Pancreas (tissue), 10 donors: ENCODE measurements at regions not wholly inside any gene's neighbourhood (a gene's known extent, or its start where the extent isn't known, plus 50 kb on each side); places are given as distances from the start of the nearest gene placed in this dataset.
"Not testable (repeated sequence)": the region's sequence is repeated elsewhere in the genome, so short reads cannot be mapped to it uniquely, and the experiment has no call there.

ENCODE experiments used
- ATAC-seq, 4 donors: fragments of 200-7000 bp; cut with Tn5 transposase; one replicate each; pipeline versions ENCODE4 v1.8.0 to v1.9.1; 2020; ENCODE audit warnings: mild to moderate bottlenecking in 4 of 4, moderate library complexity in 4 of 4
- DNase-seq, 6 donors: peaks; one replicate each; pipeline ENCODE4 v3.0.0-alpha.2; 2020
- FAIRE-seq: peaks from 2 replicates; lab custom pipeline; 2012; peaks lifted over from hg19 to GRCh38; lab: Jason Lieb, UNC
- H3K27ac ChIP-seq, 4 donors: fragments of 200-600 bp; sonication (generic); 1 replicate in 3 of 4; 2 replicates in 1 of 4; pipeline versions ENCODE4 v1.5.0 to v1.8.0; 2020
- H3K27me3 ChIP-seq, 4 donors: fragments of 200-600 bp; one replicate each; pipeline ENCODE4 v1.8.0; 2021
- H3K36me3 ChIP-seq, 3 donors: fragments of 200-600 bp; sonication (generic) in 1 of 3; one replicate each; pipeline versions ENCODE4 v1.5.0 to v1.8.0; 2020 to 2021
- H3K4me1 ChIP-seq, 3 donors: fragments of 200-600 bp; one replicate each; pipeline ENCODE4 v1.8.0; 2021
- H3K4me3 ChIP-seq, 4 donors: fragments of 200-600 bp; sonication (generic) in 2 of 4; one replicate each; pipeline versions ENCODE4 v1.5.0 to v1.8.0; 2020 to 2021
- H3K9me3 ChIP-seq, 4 donors: fragments of 200-600 bp; one replicate each; pipeline ENCODE4 v1.8.0; 2021
- WGBS, 2 donors: extraction: QIAGEN DNeasy Blood & Tissue Kit; methylation state at CpG; one replicate each; pipeline ENCODE4 v1.1.7; 2013; 5-methylcytosine and 5-hydroxymethylcytosine counted together
- intact Hi-C, 3 donors: fragments of 100-400 bp; cut with DNase I; formaldehyde crosslinking; loops; one replicate each; pipeline versions ENCODE4 v1.11.1 to v1.14.2; 2022
- TF ChIP-seq, protein P1 (sequence below), 4 donors: fragments of 200-600 bp; sonication (generic) in 3 of 4; IDR thresholded peaks; one replicate each; pipeline versions ENCODE4 v1.5.0 to v1.8.0; 2021; ENCODE audit warnings: antibody characterized with exemption in 4 of 4
- donor health status: healthy with polysubstance abuse.
- donor health status: DM: no; HTN: no; CAD: no; lungs with moderate emphysema.
- donor health status: DM: no; HTN: no; CAD: no.
- donor health status: control.
- donor health status: control.
- donor health status: Bipolar disorder and iron deficiency.
- donor health status: DM: yes; HTN: yes; CAD: no.
- donor health status: DM: no; HTN: no; CAD: no.
- donor health status: DM: no; HTN: no; CAD: no.
- donor health status: DM: yes; HTN: yes; CAD: no.

DNA sequence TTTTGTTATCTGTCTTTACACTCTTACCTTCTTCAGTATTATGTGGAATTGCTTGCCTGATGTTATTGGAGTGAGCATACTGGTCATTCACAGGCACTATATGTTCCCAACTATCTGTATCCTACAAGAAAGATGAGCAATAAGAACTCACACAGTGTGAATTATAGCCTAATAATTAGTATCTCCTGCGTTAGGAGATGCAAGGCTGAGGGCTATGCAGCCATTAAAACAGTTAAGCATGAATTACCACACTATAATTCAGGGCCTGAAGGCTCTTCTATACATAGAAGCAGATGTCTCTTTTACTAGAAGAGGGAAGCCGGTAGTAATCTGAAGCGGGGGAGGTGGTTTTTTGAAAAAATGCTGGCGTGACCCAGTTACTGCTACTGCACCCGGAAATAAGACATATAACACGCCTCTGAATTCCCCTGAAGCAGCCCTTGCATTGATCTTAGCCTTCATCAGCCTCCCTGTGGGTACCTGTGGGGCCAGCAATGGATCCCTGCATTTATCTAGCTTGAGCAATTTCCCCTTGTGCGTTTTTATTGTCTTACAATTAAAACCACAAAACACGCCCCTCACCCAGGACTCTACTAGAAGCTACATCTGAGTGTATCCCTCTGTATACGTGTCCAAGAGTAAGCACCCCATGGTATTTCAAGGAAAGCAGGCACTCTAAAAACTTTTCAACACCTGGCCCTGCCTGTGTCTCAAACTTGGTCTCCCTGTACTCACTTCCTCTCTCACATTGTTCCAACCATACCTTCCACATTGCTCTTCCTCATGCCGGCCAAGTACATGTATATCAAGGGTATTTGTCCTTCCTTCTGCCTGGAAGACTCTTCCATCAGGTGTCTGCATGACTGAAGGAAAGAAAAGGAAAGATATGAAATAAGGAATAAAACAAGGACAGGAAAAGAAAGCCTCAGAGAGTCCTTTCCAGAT is 210.9 kb upstream of the ARID2 start:
- no peaks in the 10 kb centered on the region for H3K9me3 ChIP-seq
- no peak overlapping the region for H3K27ac ChIP-seq
- DNase-seq (no peak), FAIRE-seq (no peak), ATAC-seq (no peak)
- WGBS, 2 donors: 79 to 85% methylated on average over 10 of the region's 10 CpGs
- TF ChIP-seq, protein P1, sequence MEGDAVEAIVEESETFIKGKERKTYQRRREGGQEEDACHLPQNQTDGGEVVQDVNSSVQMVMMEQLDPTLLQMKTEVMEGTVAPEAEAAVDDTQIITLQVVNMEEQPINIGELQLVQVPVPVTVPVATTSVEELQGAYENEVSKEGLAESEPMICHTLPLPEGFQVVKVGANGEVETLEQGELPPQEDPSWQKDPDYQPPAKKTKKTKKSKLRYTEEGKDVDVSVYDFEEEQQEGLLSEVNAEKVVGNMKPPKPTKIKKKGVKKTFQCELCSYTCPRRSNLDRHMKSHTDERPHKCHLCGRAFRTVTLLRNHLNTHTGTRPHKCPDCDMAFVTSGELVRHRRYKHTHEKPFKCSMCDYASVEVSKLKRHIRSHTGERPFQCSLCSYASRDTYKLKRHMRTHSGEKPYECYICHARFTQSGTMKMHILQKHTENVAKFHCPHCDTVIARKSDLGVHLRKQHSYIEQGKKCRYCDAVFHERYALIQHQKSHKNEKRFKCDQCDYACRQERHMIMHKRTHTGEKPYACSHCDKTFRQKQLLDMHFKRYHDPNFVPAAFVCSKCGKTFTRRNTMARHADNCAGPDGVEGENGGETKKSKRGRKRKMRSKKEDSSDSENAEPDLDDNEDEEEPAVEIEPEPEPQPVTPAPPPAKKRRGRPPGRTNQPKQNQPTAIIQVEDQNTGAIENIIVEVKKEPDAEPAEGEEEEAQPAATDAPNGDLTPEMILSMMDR (IDR thresholded peaks at IDR 0.05): no peak
- no peaks in the 10 kb centered on the region for H3K27me3 ChIP-seq
- no peaks in the 10 kb centered on the region for H3K4me1 ChIP-seq
- no peak overlapping the region for H3K4me3 ChIP-seq
- no peaks in the 10 kb centered on the region for H3K36me3 ChIP-seq
- intact Hi-C loops: no loop called here

DNA sequence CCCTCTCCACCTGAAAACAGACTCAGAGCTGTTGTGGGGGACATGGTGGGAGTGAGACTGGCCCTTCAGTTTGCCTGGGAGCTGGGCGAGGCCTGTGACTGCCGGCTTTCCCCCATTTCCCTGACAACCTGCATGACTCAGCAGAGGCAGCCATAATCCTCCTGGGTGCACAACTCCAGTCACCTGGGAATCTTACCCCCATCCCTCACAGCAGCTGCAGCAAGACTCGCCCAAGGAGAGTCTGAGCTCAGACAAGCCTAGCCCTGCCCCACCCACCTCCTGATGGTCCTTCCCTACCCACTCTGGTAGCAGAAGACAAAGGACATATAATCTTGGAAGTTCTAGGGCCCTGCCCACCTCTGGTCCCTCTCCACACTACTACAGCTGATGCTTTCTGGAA is 207.3 kb upstream of the ARID2 start:
- WGBS, 2 donors: 90 to 95% methylated on average over 3 of the region's 3 CpGs
- Histone ChIP-seq H3K27ac (no peak overlapping the region), H3K27me3 (no peaks in the 10 kb centered on the region), H3K36me3 (no peaks in the 10 kb centered on the region), H3K4me3 (no peak overlapping the region), H3K4me1 (no peaks in the 10 kb centered on the region), H3K9me3 (no peaks in the 10 kb centered on the region)
- TF ChIP-seq, protein P1 (IDR thresholded peaks at IDR 0.05): no peak
- FAIRE-seq (no peak), DNase-seq (no peak), ATAC-seq (no peak)
- intact Hi-C loops: no loop called here

DNA sequence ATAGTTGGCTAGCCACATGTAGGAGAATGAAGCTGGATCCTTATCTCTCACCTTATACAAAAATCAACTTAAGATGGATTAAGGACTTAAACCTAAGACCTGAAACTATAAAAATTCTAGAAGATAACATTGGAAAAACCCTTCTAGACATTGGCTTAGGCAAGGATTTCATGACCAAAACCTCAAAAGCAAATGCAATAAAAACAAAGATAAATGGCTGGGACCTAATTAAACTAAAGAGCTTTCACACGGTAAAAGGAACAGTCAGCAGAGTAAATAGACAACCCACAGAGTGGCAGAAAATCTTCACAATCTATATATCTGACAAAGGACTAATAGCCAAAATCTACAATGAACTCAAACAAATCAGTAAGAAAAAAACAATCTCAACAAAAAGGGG is 202.7 kb upstream of the ARID2 start:
- FAIRE-seq: not testable (repeated sequence)

DNA sequence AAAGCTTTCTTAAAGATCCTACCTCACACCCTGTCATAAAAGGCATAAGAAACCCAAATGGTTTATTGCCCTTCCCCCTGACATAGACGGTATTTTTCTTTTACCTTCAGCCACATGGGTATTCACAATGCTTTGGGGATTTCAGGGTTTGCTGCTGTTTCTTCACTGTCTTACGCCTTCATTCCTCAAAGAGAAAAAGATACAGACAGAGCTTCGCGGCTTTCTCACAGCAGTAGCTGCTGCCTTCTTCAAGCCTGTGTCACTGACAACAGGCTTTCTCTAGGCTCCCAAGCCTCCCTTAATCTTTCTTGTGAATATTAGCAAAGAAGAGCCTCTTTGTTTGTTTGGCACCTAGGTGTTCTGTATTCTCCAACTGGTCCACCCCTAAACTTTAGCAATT is 197.4 kb upstream of the ARID2 start:
- ATAC-seq (no peak), DNase-seq (no peak), FAIRE-seq (no peak)
- 82 to 89% methylated on average over 4 of the region's 4 CpGs for WGBS, 2 donors
- Histone ChIP-seq H3K36me3 (no peaks in the 10 kb centered on the region), H3K4me1 (no peaks in the 10 kb centered on the region), H3K27me3 (no peaks in the 10 kb centered on the region), H3K27ac (no peak overlapping the region), H3K9me3 (no peaks in the 10 kb centered on the region), H3K4me3 (no peak overlapping the region)
- TF ChIP-seq, protein P1 (IDR thresholded peaks at IDR 0.05): no peak
- intact Hi-C loops: no loop called here

More for the DNA sequence above, 202.7 kb upstream of the ARID2 start:
- H3K27ac ChIP-seq, H3K27me3 ChIP-seq, ATAC-seq, H3K4me1 ChIP-seq, H3K9me3 ChIP-seq, DNase-seq, H3K4me3 ChIP-seq, H3K36me3 ChIP-seq, intact Hi-C loops: not testable (repeated sequence)
- 24 to 25% methylated on average over 1 of the region's 1 CpG for WGBS, 2 donors

DNA sequence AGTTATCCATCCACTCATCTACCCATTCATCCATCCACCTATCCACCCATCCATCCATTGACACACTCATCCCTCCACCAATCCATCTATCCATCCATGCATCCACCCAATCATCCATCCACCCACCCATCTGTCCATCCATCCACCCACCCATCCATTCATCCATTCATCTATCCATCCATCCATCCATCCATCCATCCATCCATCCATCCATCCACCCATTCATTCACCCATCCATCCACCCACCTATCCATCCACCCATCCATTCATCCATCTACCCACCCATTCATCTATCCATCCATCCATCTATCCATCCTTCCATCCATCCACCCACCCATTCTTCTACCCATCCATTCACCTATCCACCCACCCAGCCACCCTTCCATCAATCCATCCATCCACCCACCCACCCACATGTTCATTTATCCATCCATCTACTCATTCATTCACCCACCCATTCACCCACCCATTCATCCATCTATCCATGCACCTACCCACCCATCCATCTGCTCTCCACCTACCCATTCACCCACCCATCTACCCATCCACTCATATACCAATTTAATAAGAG is 193.8 kb upstream of the ARID2 start:
- DNase-seq (no peak), FAIRE-seq (no peak), ATAC-seq (no peak)
- no peaks in the 10 kb centered on the region for H3K9me3 ChIP-seq
- H3K4me3 ChIP-seq: no peak overlapping the region
- H3K27ac ChIP-seq: no peak overlapping the region
- no peaks in the 10 kb centered on the region for H3K27me3 ChIP-seq
- intact Hi-C loops: no loop called here
- TF ChIP-seq, protein P1 (IDR thresholded peaks at IDR 0.05): no peak
- H3K36me3 ChIP-seq: no peaks in the 10 kb centered on the region
- no peaks in the 10 kb centered on the region for H3K4me1 ChIP-seq
